Ovary (tissue), 1 donor: ENCODE measurements at regions not wholly inside any gene's neighbourhood (a gene's known extent, or its start where the extent isn't known, plus 50 kb on each side); places are given as distances from the start of the nearest gene placed in this dataset. TPM values are rescaled to one million over a fixed set of nuclear protein-coding genes. Genes with fewer than 3 reads are reported as not detected.

ENCODE experiments used
- small RNA-seq: library from RNA; depleted of rRNA; stranded (forward); fragments of <200 nt; gene quantifications from one replicate; pipeline ENCODE3, GENCODE V24; 2016

Small RNAs in the stretch of these regions (small RNA-seq; reads per million reads assigned to genes)
- gene RNU7-188P = not detected
